ENCODE measurements at regions not wholly inside any gene's neighbourhood (a gene's known extent, or its start where the extent isn't known, plus 50 kb on each side); places are given as distances from the start of the nearest gene placed in this dataset.

DNA sequence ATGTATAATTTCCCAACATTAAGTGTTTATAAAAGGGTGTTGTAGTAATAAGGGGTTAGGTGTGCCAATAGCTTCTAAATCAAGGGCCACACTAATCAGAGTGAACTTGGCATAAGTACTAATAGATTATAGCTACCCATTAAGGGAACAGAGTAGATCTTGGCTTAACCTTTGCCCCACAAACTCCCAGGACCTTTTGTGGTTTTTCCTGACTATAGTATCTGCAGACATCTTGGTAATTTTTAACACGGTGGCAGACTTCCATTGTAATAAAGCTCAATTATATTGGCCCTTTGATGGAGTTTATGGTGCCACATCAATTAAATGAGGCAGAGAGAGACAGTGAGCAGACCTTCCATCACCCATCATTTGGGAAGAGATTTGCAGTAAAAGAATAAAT, 358.5 kb upstream of the HNRNPA3 start:
- H3K27ac ChIP-seq: no peak overlapping the region
- no peaks in the 10 kb centered on the region for H3K79me2 ChIP-seq

DNA sequence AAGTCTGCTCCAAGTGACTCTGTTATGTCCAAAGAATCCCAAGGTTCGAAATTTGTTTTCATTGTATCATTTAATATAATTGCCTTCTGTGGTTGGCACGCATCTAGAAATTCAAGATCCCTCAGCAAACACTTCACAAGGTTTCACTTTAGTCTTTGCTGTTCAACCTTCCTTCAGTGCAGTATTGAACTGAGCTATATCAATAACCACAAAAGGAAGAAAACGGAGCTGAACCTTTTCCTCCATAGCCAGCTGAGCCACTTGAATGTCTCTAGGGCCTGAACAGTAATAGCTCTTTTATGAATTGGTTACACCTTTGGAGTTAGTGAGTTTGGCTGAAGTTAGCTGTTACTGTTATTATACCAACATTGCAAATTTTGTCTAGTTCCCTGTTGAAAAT, 357.7 kb upstream of the HNRNPA3 start:
- Histone ChIP-seq H3K4me3 (no peak overlapping the region), H2AFZ (no peak overlapping the region), H4K20me1 (ENCODE audit: insufficient read depth, poor library complexity, severe bottlenecking) (no peaks in the 10 kb centered on the region), H3K79me2 (no peaks in the 10 kb centered on the region), H3K4me1 (ENCODE audit: insufficient read depth) (no peaks in the 10 kb centered on the region), H3K27ac (no peak overlapping the region), H3K27me3 (no peaks in the 10 kb centered on the region), H3K36me3 (replicated peaks; ENCODE audit: insufficient read depth, low read depth) (no peaks in the 10 kb centered on the region), H3K9me2 (replicated peaks; ENCODE audit: insufficient read depth) (no peaks in the 10 kb centered on the region), H3K4me2 (no peak overlapping the region), H3K9me3 (ENCODE audit: low read depth) (no peaks in the 10 kb centered on the region)
- TF ChIP-seq EZH2 (IDR thresholded peaks at IDR 0.05; ENCODE audit: borderline replicate concordance): no peak
- no peak for TF ChIP-seq EZH2phosphoT487 (IDR thresholded peaks at IDR 0.05; ENCODE audit: low read depth, severe bottlenecking, unreplicated experiment)
- TF ChIP-seq, protein P1, sequence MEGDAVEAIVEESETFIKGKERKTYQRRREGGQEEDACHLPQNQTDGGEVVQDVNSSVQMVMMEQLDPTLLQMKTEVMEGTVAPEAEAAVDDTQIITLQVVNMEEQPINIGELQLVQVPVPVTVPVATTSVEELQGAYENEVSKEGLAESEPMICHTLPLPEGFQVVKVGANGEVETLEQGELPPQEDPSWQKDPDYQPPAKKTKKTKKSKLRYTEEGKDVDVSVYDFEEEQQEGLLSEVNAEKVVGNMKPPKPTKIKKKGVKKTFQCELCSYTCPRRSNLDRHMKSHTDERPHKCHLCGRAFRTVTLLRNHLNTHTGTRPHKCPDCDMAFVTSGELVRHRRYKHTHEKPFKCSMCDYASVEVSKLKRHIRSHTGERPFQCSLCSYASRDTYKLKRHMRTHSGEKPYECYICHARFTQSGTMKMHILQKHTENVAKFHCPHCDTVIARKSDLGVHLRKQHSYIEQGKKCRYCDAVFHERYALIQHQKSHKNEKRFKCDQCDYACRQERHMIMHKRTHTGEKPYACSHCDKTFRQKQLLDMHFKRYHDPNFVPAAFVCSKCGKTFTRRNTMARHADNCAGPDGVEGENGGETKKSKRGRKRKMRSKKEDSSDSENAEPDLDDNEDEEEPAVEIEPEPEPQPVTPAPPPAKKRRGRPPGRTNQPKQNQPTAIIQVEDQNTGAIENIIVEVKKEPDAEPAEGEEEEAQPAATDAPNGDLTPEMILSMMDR (IDR thresholded peaks at IDR 0.05; ENCODE audit: poor library complexity): no peak
- no peak for DNase-seq (ENCODE audit: low spot score)
- WGBS (ENCODE audit: low lambda C conversion rate, missing lambda C conversion rate): 77% methylated on average over 3 of the region's 3 CpGs

More for the DNA sequence above, 358.5 kb upstream of the HNRNPA3 start:
- TF ChIP-seq, protein P1 (IDR thresholded peaks at IDR 0.05; ENCODE audit: poor library complexity): no peak
- TF ChIP-seq EZH2 (IDR thresholded peaks at IDR 0.05; ENCODE audit: borderline replicate concordance): no peak
- no peak for TF ChIP-seq EZH2phosphoT487 (IDR thresholded peaks at IDR 0.05; ENCODE audit: low read depth, severe bottlenecking, unreplicated experiment)
- H3K4me2 ChIP-seq: no peak overlapping the region
- H3K4me1 ChIP-seq (ENCODE audit: insufficient read depth): no peaks in the 10 kb centered on the region
- H3K4me3 ChIP-seq: no peak overlapping the region
- no peak overlapping the region for H2AFZ ChIP-seq
- H3K36me3 ChIP-seq (replicated peaks; ENCODE audit: insufficient read depth, low read depth): no peaks in the 10 kb centered on the region
- H3K9me2 ChIP-seq (replicated peaks; ENCODE audit: insufficient read depth): no peaks in the 10 kb centered on the region
- no peaks in the 10 kb centered on the region for H3K27me3 ChIP-seq
- DNase-seq (ENCODE audit: low spot score): no peak
- H3K9me3 ChIP-seq (ENCODE audit: low read depth): no peaks in the 10 kb centered on the region
- no peaks in the 10 kb centered on the region for H4K20me1 ChIP-seq (ENCODE audit: insufficient read depth, poor library complexity, severe bottlenecking)
- 26% methylated on average over 1 of the region's 1 CpG for WGBS (ENCODE audit: low lambda C conversion rate, missing lambda C conversion rate)

DNA sequence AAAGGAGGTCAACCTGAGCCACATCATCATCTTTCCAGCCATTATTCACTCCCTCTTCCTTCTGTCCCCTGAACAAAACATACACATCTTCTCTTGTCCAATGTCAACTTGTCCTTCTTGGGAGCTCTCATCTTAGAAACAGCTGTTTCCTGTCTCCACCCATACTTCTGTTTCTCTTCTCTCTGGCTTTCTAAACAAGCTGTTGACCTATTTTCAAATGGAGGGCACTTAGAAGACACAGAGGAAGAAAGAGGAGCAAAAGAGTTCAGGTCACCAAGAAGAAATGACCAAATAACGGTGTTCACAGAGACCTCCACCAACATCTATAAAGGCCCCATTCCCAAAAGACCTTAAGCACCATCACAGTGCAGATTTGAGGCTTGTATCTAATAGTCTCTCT, 355.9 kb upstream of the HNRNPA3 start:
- no peaks in the 10 kb centered on the region for H3K79me2 ChIP-seq
- H3K27ac ChIP-seq: no peak overlapping the region
- H4K20me1 ChIP-seq (ENCODE audit: insufficient read depth, poor library complexity, severe bottlenecking): no peaks in the 10 kb centered on the region
- TF ChIP-seq, protein P1 (IDR thresholded peaks at IDR 0.05; ENCODE audit: poor library complexity): no peak
- TF ChIP-seq EZH2 (IDR thresholded peaks at IDR 0.05; ENCODE audit: borderline replicate concordance): no peak
- no peak for TF ChIP-seq EZH2phosphoT487 (IDR thresholded peaks at IDR 0.05; ENCODE audit: low read depth, severe bottlenecking, unreplicated experiment)
- WGBS (ENCODE audit: low lambda C conversion rate, missing lambda C conversion rate): 95% methylated on average over 1 of the region's 1 CpG
- H3K27me3 ChIP-seq: no peaks in the 10 kb centered on the region
- no peak overlapping the region for H3K4me3 ChIP-seq
- H2AFZ ChIP-seq: no peak overlapping the region
- H3K4me1 ChIP-seq (ENCODE audit: insufficient read depth): no peaks in the 10 kb centered on the region
- DNase-seq (ENCODE audit: low spot score): no peak
- no peaks in the 10 kb centered on the region for H3K9me2 ChIP-seq (replicated peaks; ENCODE audit: insufficient read depth)
- no peaks in the 10 kb centered on the region for H3K9me3 ChIP-seq (ENCODE audit: low read depth)
- no peaks in the 10 kb centered on the region for H3K36me3 ChIP-seq (replicated peaks; ENCODE audit: insufficient read depth, low read depth)
- H3K4me2 ChIP-seq: no peak overlapping the region

DNA sequence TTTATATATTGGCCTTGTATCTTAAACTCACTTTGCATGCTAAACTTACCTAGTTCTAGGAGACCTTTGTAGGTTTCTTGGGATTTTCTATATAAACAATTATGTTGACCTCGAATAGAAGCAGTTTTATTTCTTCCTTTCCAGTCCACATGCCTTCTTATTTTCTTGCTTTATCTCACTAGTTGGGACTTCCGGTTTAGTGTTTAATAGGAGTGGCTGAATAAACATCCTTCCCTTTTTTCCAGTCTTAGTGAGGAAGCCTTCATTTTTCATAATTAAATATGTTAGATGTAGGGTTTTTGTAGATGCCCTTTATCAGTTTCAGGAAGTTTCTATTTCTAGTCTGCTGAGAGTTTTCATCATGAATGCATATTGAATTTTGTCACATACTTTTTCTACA, 347.3 kb upstream of the HNRNPA3 start:
- Histone ChIP-seq H3K36me3 (replicated peaks; ENCODE audit: insufficient read depth, low read depth) (no peaks in the 10 kb centered on the region), H3K9me3 (ENCODE audit: low read depth) (no peaks in the 10 kb centered on the region), H3K9me2 (replicated peaks; ENCODE audit: insufficient read depth) (no peaks in the 10 kb centered on the region), H3K4me2 (no peak overlapping the region), H3K4me1 (ENCODE audit: insufficient read depth) (no peaks in the 10 kb centered on the region), H3K4me3 (no peak overlapping the region), H3K27ac (no peak overlapping the region), H4K20me1 (ENCODE audit: insufficient read depth, poor library complexity, severe bottlenecking) (no peaks in the 10 kb centered on the region), H3K27me3 (no peaks in the 10 kb centered on the region), H3K79me2 (no peaks in the 10 kb centered on the region), H2AFZ (no peak overlapping the region)
- TF ChIP-seq, protein P1 (IDR thresholded peaks at IDR 0.05; ENCODE audit: poor library complexity): no peak
- TF ChIP-seq EZH2phosphoT487 (IDR thresholded peaks at IDR 0.05; ENCODE audit: low read depth, severe bottlenecking, unreplicated experiment): no peak
- no peak for TF ChIP-seq EZH2 (IDR thresholded peaks at IDR 0.05; ENCODE audit: borderline replicate concordance)
- WGBS (ENCODE audit: low lambda C conversion rate, missing lambda C conversion rate): 54% methylated on average over 2 of the region's 2 CpGs
- no peak for DNase-seq (ENCODE audit: low spot score)
